HPDE6-E6E7 (cell line): ENCODE measurements at regions not wholly inside any gene's neighbourhood (a gene's known extent, or its start where the extent isn't known, plus 50 kb on each side); places are given as distances from the start of the nearest gene placed in this dataset.
"Not testable (repeated sequence)": the region's sequence is repeated elsewhere in the genome, so short reads cannot be mapped to it uniquely, and the experiment has no call there.

Source experiments
- DNase-seq: peaks from one replicate; pipeline ENCODE4 v3.0.0; 2011; ENCODE audit warnings: missing footprints; ENCODE audit errors: extremely low spot score

DNA sequence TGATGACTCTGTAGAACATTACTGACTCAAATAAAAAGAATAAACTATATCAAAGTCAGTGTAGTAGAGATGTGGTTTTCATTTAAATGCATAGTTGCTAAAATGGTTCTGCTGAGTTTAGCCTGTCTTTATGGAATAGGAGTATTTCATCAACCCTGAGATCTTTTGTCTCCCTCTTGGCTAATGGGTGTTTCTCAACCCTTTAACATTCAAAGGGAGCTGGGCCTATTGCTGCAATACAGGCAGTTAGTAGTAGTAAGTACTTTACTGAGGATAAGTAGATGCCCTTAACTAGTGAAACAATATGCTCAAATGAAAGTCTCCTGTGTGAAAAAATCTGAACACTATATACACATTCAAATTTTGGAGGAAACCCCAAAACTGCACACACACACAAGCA lies 184.7 kb upstream of the TTC14 start:
- DNase-seq = no peak

DNA sequence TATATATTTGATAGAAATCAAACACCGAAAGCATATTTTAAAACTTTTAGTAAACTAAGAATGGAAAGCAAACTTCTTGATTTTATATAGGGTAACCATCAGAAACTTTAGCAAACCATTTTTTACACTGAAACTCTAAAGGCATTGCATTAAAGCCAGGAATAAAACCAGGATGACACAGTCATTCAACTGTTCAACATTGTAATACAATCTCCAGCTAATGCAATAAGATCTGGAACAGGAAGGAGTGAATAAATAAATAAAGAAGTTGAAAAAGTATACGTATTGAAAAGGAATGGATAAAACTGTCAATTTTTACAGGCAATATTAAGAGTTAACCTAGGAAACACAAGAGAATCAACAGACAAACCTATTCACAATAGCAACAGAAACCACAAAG lies 181.9 kb upstream of the TTC14 start:
- no peak for DNase-seq

DNA sequence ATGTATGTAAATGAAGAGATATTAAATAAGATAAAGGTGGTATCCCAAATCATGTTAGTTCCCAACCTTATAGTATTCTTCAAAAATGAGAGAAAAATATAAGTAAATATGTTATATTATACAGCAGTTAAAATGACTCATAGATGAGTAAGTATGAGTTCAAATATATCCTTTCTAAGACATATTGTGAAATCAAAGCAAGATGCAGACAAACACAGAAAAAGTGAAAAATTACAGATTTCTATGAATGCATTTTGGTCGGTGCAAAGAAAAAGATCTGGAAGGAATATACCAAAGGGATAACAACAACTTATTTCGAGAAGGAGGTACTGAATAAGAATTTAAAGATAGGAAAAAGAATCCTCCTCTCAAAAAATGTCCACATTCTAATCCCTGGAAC lies 181.2 kb upstream of the TTC14 start:
- no peak for DNase-seq

DNA sequence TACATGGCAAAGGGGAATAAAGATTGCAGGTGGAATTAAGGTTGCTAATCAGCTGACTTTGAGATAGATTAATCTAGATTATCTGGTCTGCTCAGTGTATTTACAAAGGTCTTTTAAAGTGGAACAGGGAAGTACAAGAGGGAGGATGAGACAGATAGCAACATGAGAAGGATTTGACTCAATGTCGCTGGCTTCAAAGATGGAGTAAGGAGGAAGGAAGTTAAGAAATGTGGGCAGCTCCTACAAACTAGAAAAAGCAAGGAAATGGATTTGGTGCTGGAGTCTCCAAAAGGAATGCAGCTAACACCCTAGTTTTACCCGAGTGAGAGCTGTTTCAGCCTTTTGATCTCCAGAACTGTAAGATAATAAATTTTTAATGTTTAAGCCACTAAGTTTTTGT lies 180.7 kb upstream of the TTC14 start:
- DNase-seq = no peak

DNA sequence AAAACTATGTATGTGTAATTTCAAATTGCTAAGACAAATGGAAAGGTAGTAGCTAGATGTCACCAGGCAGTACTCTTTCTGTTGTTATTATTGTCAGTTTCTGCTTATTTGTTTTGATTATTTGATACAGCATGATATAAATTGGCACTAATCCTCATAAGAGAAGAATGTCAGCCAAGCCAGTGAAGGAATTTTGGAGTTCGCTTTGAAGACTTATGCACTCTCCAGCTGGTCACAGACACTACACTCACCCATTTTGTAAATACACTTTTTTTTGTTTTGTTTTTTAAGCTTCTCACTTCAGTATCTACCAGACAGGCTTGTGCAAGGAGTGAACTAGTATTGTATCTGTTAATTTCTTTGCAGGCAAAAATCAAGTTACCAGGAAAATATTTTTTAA lies 180.2 kb upstream of the TTC14 start:
- no peak for DNase-seq

GRCh38 chr3:180424305-180424704 lies 177.7 kb upstream of the TTC14 start:
- not testable (repeated sequence) for DNase-seq

GRCh38 chr3:180430896-180431295 lies 171.1 kb upstream of the TTC14 start:
- no peak for DNase-seq

DNA sequence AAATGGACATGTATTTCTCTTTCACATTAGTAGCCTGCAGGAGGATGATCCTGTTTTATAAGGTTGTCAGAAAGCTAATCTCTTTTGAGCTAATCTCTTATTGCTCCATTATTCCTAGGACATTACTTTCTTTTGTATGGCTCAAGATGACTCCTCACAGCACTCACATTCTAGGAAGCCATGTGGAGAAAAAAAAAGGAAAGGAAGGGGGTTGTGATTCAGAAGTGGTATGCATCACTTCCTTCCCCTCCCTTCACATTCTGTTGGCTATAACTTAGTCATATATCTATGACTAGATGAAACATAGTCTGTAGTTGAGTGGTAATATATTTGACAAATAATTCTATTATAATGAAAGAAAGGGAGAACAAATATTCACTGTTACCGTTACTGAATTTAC lies 168.8 kb upstream of the TTC14 start:
- DNase-seq = peak; percentile 67

GRCh38 chr3:180447136-180447535 lies 154.8 kb upstream of the TTC14 start:
- DNase-seq = peak; percentile 43

GRCh38 chr3:180448407-180448806 lies 153.6 kb upstream of the TTC14 start:
- not testable (repeated sequence) for DNase-seq

DNA sequence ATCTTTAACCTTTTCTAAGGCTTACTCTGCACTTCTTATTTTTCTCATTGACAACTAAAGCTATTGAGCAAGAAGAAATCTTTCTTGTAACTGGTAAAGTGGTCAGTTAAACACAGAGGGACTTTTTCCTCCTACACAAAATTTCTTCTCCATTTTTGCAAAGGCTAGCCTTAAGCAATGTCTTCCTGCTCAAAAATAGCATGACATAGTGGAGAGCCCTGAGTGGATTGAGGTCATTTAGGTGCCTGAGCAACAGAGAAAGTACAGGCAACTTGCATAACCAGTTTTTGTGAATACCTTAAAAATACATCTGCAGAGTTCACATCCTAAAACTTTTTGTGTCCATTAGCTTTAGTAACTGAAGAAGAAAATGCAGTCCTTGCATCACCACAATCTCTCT lies 144.7 kb upstream of the TTC14 start:
- peak; percentile 19 for DNase-seq

DNA sequence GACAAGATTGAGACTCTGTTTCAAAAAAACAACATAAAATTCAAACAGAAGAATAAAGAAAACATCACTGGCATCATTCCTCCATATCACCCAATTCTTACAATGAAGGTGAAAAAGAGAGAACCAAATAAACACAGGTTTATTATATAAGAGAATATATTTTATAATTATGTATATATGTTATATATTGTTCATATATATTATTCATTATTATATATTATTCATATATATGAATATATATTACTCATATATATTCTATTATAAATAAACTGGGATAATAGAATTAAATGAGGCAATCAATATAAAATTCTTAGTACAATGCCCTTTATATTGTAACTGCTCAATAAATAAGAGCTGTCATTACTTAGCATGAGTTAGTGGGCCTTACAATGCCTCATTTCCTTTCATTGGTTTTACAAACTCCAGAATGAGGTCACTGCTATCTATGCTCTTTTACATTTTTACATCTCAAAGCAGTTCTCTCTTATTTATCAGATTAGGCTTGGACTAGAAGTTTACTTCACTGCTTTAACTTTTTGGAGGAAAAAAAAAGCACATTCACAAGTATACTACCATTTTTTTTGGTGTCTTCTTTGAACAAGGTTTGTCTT lies 135.5 kb upstream of the TTC14 start:
- DNase-seq = no peak

GRCh38 chr3:180467177-180467576 lies 134.8 kb upstream of the TTC14 start:
- DNase-seq = no peak

GRCh38 chr3:180469149-180469548 lies 132.8 kb upstream of the TTC14 start:
- DNase-seq = no peak

DNA sequence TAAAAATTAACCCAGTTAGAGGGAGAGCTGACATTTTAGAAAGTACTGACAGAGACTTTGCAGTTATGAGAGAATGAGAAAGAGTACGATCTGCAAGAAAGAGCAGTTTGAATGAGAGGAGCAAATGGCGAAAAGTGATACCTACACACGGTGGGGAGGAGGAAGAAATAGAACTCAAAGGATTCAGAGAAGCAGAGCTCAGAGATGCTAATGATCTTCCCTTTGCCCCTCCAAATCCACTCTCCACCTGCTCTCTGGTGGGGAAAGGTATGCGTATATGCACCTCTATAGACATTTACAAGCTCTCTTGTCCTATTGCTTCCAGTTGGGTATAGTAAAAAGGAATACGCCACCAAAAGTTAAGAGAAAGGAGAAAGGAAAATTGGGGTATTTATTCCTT lies 123.3 kb upstream of the TTC14 start:
- no peak for DNase-seq

GRCh38 chr3:180492047-180492446 lies 109.9 kb upstream of the TTC14 start:
- no peak for DNase-seq

DNA sequence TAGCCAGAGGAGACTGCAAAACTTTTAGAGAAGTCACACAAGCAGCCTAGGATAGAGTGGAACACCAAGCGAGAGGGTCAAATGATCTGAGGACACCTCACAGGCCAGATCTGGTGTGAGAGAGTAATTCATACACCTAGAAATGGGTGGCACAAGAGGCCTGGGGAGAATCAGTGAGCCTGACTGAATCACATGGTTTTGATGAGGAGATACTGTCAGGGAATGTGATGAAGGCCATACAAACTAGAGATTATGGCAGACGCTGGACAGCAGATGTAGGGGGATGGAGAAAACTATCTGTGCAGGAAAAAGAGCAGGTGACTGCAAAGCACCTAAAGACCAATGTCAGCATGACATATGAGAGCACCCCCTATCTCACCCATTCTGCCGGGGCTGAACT lies 105.0 kb upstream of the TTC14 start:
- no peak for DNase-seq

GRCh38 chr3:180516368-180516767 lies 85.6 kb upstream of the TTC14 start:
- DNase-seq = no peak

- no peak for DNase-seq
These were observed 78.9 kb upstream of the TTC14 start for GRCh38 chr3:180523040-180523439.

DNA sequence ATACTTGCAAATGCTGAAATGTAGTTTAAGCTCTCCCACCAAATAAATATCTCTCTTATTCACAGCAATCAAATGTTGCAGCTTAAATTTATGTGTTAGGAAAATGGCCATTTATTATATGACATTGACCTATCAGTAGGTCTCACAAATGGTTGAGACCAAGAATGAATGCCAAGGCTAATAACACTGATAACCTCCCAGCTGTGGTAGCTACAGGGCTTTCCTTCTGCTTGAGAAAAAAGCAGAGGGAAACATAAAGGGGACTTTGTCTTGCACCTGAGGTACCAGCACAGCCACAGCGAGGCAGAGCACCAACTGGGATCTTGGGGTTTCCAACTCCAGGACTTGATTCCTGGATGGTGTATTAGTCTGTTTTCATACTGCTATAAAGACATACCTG lies 73.1 kb upstream of the TTC14 start:
- no peak for DNase-seq

- no peak for DNase-seq
These were observed 72.2 kb upstream of the TTC14 start for GRCh38 chr3:180529778-180530177.

DNA sequence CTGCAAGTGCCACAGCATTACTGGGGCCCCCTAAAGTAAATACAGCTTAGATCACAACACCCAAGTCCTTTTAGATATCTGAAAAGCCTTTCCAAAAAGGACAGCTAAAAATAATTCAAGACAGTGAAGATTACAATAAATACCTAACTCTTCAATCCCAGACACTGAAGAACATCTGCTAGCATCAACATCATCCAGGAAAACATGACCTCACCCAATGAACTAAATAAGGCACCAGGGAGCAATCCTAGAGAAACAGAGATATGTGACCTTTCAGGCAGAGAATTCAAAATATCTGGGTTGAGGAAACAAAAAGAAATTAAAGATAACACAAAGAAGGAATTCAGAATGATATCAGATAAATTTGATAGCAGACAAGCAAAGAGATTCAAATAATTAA lies 71.7 kb upstream of the TTC14 start:
- no peak for DNase-seq

DNA sequence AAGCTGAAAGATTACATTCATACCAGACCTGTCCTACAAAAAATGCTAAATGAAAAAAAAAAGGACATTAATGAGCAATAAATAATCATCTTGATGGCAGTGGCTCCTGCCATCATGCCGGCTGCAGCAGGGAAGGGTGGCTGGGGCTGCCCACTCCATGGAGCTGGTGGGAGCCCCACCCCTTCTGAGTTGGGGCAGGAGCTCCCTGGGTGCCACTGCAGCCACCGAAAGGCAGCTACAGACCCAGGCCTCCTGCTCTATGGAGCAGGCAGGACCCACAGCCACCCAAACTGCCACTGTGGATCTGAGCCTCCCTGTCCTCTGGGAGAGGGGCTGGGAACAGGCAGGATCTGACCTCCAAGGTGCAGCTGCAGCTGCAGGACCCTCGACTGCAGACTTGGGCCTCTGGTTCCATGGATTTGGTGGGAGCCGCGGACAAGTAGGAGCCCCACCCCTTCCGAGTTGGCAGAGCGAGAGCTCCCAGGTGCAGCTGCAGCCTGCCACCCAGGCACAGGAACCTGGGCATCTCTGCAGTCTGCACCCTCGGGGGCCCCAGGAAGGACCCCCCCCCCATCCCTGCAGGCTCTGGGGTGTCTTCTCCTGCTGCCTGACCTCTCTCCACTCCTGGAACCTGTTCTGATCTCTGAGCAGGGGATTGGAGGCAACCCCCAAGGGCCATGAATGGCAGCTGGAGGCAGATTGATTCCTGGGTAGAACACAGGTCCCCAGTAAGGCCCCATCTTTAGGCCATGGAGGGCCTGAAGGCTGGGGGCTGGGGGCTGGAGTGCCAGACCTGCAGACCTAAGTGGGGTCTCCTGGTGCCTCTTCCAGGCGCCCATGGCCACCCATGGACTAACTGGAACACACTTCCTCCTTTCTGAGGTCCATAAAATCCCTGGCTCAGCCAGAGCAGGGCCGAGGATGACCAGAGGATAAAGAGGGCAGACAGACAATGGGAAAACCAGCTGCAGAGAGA lies 70.4 kb upstream of the TTC14 start:
- no peak for DNase-seq
